NT2/D1 (cell line): ENCODE measurements at regions not wholly inside any gene's neighbourhood (a gene's known extent, or its start where the extent isn't known, plus 50 kb on each side); places are given as distances from the start of the nearest gene placed in this dataset.

Source experiments
- DNase-seq: peaks from one replicate; pipeline ENCODE4 v3.0.0-alpha.2; 2011; ENCODE audit warnings: low read depth, low spot score
- H3K27me3 ChIP-seq: 2 replicates; pipeline ENCODE4 v1.6.0; 2011; ENCODE audit warnings: mild to moderate bottlenecking; ENCODE audit not compliant: insufficient read length, insufficient read depth
- H3K36me3 ChIP-seq: 2 replicates; pipeline ENCODE4 v1.6.1; 2011; ENCODE audit warnings: mild to moderate bottlenecking, low read length, mixed read lengths; ENCODE audit not compliant: insufficient read depth, insufficient read length
- H3K4me1 ChIP-seq: 2 replicates; pipeline ENCODE4 v1.5.1; 2011; ENCODE audit not compliant: insufficient read depth, insufficient read length
- H3K4me3 ChIP-seq: 2 replicates; pipeline ENCODE4 v1.5.1; 2011; ENCODE audit warnings: low read depth; ENCODE audit not compliant: insufficient read length
- H3K9ac ChIP-seq: 2 replicates; pipeline ENCODE4 v1.6.0; 2011; ENCODE audit warnings: low read depth; ENCODE audit not compliant: insufficient read length
- H3K9me3 ChIP-seq: 2 replicates; pipeline ENCODE4 v1.5.1; 2011; ENCODE audit warnings: mild to moderate bottlenecking, low read length; ENCODE audit not compliant: insufficient read depth
- SUZ12 ChIP-seq: IDR thresholded peaks from 2 replicates; pipeline ENCODE4 v1.6.1; 2011; ENCODE audit not compliant: insufficient read length, insufficient read depth; ENCODE audit errors: extremely low read depth
- YY1 ChIP-seq: IDR thresholded peaks from 2 replicates; pipeline ENCODE4 v1.6.1; 2011; ENCODE audit not compliant: insufficient read length, insufficient read depth
- ZNF274 ChIP-seq: IDR thresholded peaks from 2 replicates; pipeline ENCODE4 v1.6.1; 2011; ENCODE audit warnings: mild to moderate bottlenecking, low read depth, low read length

DNA sequence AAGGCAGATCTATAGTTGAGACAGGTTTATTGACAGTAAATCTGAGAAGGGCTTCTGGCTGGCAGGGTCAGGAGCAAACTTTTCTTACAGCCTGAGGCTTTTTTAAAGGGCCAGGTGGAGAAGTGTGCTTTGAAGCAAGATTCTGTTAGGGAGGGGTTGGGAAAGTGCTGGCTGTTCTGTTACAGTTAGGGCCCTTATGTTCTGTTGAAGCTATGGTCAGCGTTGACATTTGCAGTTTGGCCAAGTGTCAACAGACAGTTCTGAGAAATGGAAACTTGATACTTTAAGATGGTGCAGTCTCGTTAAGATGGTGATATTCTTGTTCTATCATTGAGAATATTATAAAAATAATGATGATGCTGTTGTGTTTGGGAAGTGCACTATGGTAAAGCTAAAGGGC is 154.2 kb downstream of the RDH14 start:
- Histone ChIP-seq H3K4me3 (no peak overlapping the region), H3K9ac (no peak overlapping the region), H3K9me3 (no peaks in the 10 kb centered on the region), H3K36me3 (no peaks in the 10 kb centered on the region), H3K27me3 (no peaks in the 10 kb centered on the region), H3K4me1 (no peaks in the 10 kb centered on the region)
- DNase-seq, result no peak
- TF ChIP-seq ZNF274, result no peak
- TF ChIP-seq YY1, result no peak
- no peak for TF ChIP-seq SUZ12

DNA sequence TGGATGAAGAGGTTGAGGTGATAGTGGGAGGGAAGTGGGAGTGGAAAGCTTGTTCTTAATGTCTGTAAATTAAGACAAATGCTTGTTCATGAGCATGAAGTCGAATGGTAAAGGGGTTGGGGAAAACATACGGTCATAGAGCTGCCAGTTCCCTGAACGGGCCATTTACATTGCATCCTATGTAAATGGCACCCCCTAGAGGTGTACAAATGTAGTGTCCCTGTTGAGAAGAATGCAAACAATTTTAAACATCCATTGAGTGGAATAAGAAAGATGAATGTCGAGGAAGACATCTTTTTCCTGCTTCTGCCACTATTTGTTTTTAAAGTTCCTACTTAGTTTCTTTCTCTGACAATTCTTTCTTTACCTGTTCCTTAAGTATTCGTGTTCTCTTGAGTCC is 155.7 kb downstream of the RDH14 start:
- no peak overlapping the region for H3K9ac ChIP-seq
- H3K9me3 ChIP-seq, result no peaks in the 10 kb centered on the region
- H3K27me3 ChIP-seq, result no peaks in the 10 kb centered on the region
- DNase-seq, result peak; percentile 28
- H3K36me3 ChIP-seq, result no peaks in the 10 kb centered on the region
- no peaks in the 10 kb centered on the region for H3K4me1 ChIP-seq
- TF ChIP-seq ZNF274 (no peak), YY1 (no peak), SUZ12 (no peak)
- no peak overlapping the region for H3K4me3 ChIP-seq

DNA sequence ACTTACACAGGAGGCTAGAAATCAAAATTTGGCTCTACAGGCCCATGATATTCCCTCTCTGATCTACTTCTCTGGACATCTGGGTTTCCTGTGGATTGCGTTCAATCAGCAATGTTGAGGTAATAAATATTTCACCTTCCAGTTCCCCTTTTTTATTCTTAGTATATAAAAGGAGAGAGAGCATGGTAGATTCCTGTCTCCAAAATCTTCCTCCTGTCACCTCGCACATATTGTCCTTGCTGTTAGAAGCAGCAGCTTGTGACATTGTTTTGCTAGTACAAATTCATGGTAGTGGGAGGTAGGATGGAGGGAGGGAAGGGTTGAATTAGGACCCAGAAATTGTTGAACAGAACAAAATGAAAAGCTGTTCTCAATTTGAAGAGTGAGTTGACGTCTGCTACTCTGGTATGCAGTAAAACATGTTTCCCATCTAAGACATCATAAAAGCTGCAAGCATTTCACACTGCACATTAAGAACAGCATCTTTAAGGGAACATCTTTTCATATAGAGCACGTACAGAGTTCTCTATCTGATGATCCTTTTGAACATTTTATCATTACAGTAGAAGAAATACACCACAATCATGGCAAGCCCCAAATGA is 156.4 kb downstream of the RDH14 start:
- Histone ChIP-seq H3K27me3 (no peaks in the 10 kb centered on the region), H3K9ac (no peak overlapping the region), H3K4me1 (no peaks in the 10 kb centered on the region), H3K9me3 (no peaks in the 10 kb centered on the region), H3K36me3 (no peaks in the 10 kb centered on the region), H3K4me3 (no peak overlapping the region)
- no peak for DNase-seq
- TF ChIP-seq SUZ12, result no peak
- TF ChIP-seq YY1, result no peak
- TF ChIP-seq ZNF274, result no peak

DNA sequence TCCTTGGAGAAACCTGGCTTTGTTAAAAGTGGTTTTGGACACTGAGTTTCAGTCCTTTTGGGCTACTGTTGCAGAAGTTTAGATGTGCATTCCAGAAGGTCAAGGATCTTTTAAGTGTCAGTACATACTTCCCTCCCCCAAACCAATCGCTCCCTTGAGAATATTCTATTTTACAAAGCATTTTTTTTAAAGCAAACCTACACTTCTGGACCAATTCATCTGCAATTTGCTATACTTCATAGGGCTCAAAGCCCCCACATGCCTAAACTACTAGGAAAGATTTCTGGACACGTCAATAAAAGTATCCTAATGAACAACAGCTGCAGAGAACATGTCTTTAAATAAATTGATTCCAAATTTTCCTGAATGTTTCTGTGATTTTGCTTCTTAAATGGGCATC is 157.6 kb downstream of the RDH14 start:
- Histone ChIP-seq H3K9ac (no peak overlapping the region), H3K36me3 (no peaks in the 10 kb centered on the region), H3K9me3 (no peaks in the 10 kb centered on the region), H3K4me3 (no peak overlapping the region), H3K27me3 (no peaks in the 10 kb centered on the region), H3K4me1 (no peaks in the 10 kb centered on the region)
- DNase-seq, result no peak
- TF ChIP-seq ZNF274, result no peak
- TF ChIP-seq YY1, result no peak
- no peak for TF ChIP-seq SUZ12

DNA sequence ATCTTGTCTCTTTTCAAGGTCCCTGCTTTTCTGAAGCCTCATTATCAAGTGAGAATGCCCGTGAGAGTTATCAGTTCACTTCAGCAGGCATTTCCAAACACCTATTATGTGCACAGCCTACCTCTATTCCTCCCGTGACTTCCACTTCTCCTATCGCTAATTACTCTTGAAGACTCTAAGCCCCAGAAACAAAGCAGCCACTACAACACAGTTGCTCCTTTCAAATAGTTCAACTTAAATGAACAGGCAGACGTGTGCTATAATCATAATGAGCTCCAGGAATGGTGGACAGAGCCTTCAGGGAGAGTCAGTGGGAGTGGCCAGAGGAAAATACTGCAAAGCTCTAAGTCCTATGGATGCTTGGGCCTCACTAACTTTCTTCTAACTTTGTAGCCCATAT is 159.0 kb downstream of the RDH14 start:
- Histone ChIP-seq H3K9ac (no peak overlapping the region), H3K4me1 (no peaks in the 10 kb centered on the region), H3K4me3 (no peak overlapping the region), H3K36me3 (no peaks in the 10 kb centered on the region), H3K9me3 (no peaks in the 10 kb centered on the region), H3K27me3 (no peaks in the 10 kb centered on the region)
- no peak for DNase-seq
- TF ChIP-seq SUZ12 (no peak), YY1 (no peak), ZNF274 (no peak)

DNA sequence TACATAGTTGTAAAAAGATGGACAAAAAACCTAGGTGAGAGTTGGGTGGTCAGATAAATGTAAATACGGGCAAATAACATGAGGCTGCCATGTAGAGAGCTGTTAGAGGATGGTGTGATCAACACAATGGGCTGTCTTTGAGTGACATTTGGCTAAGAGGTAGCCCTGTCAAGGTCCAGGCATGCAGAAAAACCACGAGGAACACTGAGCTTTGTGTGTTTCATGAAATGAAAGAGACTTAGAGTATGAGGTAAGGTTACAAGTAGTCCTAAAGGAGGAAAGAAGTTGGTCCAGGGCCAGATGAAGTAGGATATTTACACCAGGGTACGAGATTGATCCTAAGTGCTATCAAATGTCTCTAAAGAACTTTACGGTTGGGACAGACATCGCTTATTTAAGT is 160.9 kb downstream of the RDH14 start:
- Histone ChIP-seq H3K9ac (no peak overlapping the region), H3K4me3 (no peak overlapping the region), H3K27me3 (no peaks in the 10 kb centered on the region), H3K4me1 (no peaks in the 10 kb centered on the region), H3K9me3 (no peaks in the 10 kb centered on the region), H3K36me3 (no peaks in the 10 kb centered on the region)
- no peak for DNase-seq
- TF ChIP-seq YY1 (no peak), SUZ12 (no peak)

DNA sequence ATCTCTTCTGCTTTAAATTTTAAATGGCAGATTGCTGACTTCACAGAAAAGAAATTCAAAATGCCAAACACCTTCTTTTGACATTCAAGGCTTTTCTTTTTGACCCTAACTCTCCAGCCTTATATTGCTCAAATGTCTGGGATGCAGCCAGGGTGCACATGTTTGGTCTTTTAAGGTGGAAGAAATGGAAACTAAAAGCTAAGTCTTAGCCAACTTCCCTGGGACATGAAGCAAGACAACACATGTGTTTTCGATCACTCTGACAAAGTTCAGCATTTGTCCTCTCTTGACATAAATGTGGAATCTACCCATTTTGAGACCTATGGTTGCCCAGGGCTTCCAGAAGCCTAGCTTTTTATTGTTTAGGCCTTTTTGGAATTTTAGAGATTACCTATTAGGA is 161.6 kb downstream of the RDH14 start:
- Histone ChIP-seq H3K36me3 (no peaks in the 10 kb centered on the region), H3K4me3 (no peak overlapping the region), H3K9me3 (no peaks in the 10 kb centered on the region), H3K4me1 (no peaks in the 10 kb centered on the region), H3K27me3 (no peaks in the 10 kb centered on the region), H3K9ac (no peak overlapping the region)
- TF ChIP-seq YY1 (no peak), ZNF274 (no peak), SUZ12 (no peak)
- DNase-seq, result no peak

DNA sequence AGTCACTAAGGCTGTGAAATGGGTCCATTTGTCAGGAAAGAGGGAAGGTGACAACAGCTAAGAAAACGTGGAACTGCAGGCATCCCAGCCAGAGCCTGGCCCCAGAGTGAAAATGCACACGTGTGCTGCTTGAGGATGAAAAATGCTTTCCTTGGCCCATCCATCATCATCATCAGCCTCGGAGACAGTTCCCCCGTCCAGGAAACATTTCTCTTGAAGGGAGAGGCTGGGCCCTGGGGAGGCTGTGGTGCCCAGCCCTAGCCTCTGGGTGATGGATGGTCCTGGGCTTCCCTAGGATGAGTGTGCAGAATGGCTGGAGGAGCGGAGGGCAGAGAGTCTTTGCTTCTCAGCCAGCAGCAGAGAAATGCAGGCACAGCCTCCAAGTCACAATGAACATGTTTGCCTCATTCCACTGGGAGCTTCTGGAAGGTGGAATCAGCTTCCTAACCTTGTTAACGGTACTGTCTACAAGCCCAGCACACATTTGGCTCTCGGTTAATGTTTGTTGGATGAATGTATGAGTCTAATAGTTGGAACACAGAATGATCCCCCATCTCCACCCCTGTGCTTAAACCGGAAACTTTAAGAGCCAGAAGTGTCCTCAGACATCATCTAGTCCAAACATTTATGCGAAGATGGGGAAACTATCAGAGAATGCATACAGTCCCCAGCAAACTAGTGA is 164.0 kb downstream of the RDH14 start:
- Histone ChIP-seq H3K27me3 (no peaks in the 10 kb centered on the region), H3K36me3 (no peaks in the 10 kb centered on the region), H3K9me3 (no peaks in the 10 kb centered on the region), H3K4me1 (no peaks in the 10 kb centered on the region), H3K9ac (no peak overlapping the region), H3K4me3 (no peak overlapping the region)
- TF ChIP-seq SUZ12 (no peak), ZNF274 (no peak), YY1 (no peak)
- DNase-seq, result no peak
